GM18909 (cell line): ENCODE measurements at regions not wholly inside any gene's neighbourhood (a gene's known extent, or its start where the extent isn't known, plus 50 kb on each side); places are given as distances from the start of the nearest gene placed in this dataset.

Experiments
- ATAC-seq: cut with Tn5 transposase; IDR thresholded peaks from one replicate; pipeline ENCODE4 v1.9.1; 2021; ENCODE audit warnings: mild to moderate bottlenecking; ENCODE audit not compliant: unreplicated experiment, poor library complexity

DNA sequence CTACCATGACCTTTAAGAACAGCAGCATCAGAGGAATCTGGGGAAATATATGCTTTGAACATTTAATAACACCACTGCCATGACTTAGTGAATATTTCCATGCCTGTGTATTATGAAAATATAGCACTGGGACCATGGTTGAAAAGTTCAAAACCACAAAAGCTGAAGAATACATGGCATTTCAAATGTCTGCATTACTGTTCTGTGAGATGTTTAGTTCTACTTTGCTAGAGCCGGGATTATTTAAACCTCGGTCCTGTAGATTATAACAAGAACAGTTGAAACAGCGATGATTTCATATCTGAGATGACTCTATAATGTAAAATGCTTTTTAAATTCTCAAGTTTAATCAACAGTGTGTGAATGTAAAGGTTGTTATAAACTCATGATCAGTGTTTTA is 126.7 kb upstream of the AGA start:
- ATAC-seq: no peak

DNA sequence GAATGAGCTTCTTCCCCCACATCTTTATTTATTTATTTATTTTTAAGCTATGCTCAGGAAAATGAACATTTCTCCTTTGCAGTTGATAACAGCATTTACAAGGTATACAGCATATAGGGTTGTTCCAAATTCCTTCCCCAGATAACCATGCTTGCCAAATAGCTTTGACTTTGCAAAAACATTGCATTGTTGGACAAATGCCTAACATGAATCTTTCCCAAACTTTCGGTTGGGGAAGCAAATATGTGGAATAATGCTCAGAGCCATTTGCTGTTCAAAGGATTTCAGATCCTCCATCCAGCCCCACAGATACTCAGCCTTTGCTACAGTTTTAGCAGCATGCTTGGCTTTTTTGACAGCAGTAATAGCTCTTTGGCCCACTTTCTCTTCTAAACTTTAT is 127.2 kb upstream of the AGA start:
- no peak for ATAC-seq

- no peak for ATAC-seq
Observed at GRCh38 chr4:177573507-177573906, 131.3 kb upstream of the AGA start.

DNA sequence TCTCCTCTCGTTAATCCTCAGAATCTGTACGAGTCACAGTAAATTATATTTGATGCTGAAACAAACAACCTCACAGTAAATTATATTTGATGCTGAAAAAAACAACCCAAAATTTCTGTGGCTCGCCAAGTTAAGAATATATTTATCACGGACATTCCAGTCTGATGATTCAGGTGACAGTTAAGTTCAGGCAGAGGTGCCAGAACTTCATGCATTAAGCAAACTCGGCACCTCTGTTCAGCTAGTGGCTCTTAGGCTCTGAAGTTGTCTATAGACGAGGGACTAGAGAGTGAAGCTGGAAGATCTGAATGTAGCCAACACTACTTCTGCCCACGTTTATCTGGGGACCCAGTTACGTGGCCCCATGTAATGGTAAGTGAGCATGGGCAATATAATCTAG is 132.2 kb upstream of the AGA start:
- ATAC-seq: no peak

DNA sequence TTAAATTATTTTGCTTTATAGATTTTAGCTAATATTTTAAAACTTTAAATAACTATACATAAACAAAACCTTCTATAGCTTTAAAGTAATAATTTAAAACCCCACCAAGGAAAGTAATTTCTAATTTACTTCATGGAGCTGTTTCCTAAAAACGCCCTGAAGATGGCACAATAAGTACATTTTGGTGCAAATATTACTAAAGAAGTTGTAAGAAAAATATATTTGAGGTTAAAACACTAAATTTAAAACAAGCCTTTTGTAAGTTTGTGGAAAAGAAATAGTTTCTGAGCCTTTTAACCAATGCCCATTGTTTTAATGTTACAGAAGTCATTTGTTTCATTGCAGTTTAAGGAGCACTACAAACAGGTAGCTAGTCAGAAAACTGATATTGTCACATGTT is 137.4 kb upstream of the AGA start:
- no peak for ATAC-seq

DNA sequence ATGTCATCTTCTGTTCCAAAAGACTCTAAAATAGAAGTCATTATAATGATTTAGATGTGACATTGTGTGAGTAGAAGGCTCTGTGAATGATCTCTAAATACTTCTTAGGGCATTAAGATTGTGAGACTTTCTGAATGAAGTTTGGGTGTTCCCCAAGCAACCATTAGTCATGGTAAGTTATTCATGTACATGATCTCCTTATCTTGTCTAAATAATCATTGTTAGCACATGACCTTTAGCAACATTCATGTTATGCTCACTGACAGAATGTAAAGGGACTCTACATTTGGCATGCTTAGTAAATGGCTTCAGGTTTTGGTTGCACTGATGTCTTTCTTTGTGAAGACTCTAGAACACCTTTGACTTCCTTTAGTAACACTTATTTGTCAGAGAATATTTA is 140.8 kb upstream of the AGA start:
- no peak for ATAC-seq

DNA sequence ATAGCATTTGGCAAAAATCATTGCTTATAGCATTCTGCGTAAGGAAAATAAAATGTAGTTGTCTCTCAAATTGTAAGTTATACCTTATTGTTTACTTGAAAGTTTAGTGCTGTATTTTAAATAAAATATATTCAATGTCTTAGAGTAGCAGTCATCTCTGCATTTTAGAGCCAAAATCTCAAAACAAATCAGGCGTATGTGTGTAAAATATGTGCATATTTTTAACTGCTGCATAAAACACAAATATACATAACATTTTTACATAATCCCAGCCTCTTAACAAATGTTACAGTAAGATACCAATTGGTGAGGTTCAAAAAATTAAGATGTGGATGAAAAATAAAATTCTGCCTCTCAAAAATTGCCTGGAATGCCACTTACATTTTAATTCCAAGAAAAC is 145.8 kb upstream of the AGA start:
- ATAC-seq: no peak

- no peak for ATAC-seq
Observed at GRCh38 chr4:177595386-177595785, 153.1 kb upstream of the AGA start.

GRCh38 chr4:177596035-177596434 is 153.8 kb upstream of the AGA start:
- no peak for ATAC-seq

DNA sequence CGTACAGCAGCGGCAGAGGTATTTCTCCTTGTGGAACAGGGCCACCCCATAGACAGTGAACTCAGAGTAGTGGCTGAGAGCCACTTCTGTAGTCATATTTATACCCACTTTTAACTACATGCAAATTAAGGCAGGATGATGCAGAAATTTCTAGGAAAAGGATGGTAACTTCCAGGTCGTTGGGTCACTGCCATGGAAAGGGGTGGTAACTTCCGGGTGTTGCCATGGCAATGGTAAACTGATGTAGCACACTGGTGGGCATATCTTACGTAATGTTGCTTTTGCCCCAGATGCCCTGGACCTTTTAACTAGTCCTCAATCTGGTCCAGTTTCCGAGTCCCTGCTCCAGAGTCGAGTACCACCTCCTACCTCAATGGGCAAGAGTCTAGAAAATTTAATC is 154.8 kb upstream of the AGA start:
- no peak for ATAC-seq

GRCh38 chr4:177605252-177605651 is 163.0 kb upstream of the AGA start:
- no peak for ATAC-seq

DNA sequence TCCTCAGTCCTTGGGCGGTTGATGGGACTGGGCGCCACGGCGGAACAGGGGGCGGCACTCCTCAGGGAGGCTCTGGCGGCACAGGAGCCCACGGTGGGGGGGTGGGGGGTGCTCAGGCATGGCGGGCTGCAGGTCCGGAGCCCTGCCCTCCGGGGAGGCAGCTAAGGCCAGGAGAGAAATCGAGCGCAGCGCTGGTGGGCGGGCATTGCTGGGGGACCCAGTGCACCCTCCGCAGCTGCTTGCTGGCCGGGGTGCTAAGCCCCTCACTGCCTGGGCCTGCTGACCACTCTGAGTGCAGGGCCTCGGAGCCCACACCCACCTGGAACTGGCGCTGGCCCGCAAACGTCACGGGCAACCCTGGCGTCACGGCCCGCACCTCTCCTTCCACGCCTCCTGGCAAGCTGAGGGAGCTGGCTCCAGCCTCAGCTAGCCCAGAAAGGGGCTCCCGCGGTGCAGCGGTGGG is 164.9 kb upstream of the AGA start:
- ATAC-seq: no peak

DNA sequence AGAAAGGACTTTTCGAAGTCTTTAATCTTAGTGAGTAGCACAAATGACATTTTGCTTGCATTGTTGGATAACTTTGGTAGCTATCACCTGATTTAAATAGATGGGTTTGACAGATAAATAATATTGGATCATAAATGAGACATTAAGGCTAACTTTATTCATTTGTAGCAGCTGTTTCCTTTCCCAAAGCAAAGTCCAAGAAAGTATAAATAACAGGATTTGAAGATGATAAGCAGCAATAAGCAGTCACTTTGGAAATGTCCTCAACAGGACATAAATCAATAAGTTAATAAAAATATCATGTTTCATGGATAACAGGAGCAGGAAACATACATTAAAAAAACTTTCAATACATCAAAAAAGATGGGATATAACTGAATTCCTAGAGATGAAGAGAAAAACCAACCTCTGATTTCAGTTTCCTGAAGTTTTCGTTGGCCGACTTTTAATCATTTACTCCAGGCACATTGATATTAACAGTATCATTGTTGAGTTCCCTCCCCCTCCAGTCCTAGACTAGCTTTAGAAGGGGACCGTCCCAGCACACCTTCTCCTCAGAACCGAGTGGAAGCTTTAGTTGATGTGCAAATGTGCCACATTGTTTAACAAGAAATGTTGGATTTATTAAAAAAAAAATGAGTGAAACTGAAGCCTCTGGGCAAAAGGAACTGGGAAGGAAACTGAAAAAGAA is 169.9 kb upstream of the AGA start:
- no peak for ATAC-seq

- ATAC-seq: no peak
Observed at GRCh38 chr4:177612684-177613083, 170.4 kb upstream of the AGA start.

- ATAC-seq: no peak
Observed at GRCh38 chr4:177632481-177632880, 190.2 kb upstream of the AGA start.

GRCh38 chr4:177638871-177639270 is 196.6 kb upstream of the AGA start:
- ATAC-seq: no peak

DNA sequence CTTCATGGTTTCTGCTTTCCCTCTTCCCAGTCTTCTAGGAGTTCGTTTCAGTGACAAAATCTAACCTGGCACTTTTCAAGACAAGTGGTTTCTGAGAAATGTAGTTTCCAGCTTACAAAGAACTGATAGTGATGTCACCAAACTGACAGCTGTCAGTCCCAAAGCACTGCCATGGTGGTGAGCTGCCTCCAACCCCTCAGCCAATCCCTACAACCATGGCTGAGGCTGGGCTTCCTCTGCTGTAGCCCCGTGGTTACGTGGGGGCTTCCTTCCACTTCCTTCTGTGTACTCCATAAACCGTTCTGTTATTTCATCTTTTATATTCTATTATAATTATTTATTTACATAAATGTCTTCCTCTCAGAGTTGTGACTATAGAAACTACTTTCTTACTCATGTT is 198.6 kb upstream of the AGA start:
- no peak for ATAC-seq

DNA sequence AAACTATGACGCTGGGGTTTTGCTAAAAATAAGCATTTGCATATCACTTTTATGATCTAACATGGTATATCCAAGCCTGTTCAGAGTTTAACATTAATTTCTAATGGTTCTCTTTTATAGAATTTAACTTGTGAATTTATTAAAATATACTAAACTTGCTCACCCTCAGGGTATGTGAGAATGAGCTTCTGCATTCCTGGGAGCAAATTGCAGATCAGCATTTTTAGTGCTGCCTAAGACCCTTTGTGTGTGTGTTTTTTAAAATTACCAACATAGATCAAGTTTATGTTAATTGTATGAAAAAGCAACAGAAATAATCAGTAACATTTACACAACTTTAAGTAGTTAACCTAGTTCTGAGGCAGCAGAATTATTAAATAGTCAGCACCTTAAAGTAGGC is 218.0 kb upstream of the AGA start:
- no peak for ATAC-seq

- no peak for ATAC-seq
Observed at GRCh38 chr4:177667687-177668086, 225.4 kb upstream of the AGA start.

- ATAC-seq: no peak
Observed at GRCh38 chr4:177671387-177671786, 229.2 kb upstream of the AGA start.

DNA sequence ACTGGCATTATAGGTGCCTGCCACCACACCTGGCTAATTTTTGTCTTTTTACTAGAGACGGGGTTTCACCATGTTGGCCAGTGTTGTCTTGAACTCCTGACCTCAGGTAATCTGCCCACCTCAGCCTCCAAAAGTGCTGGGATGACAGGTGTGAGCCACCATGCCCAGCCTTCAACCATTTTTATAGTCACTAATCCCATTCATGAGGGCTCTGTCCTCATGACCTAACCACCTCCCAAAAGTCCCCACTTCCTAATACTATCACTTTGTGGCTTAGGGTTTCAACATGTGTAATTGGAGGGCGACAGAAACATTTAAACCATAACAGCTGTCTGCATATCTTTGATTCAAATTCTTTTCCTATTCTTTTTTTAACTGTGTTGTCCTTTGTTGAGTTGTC is 229.6 kb upstream of the AGA start:
- ATAC-seq: no peak

- no peak for ATAC-seq
Observed at GRCh38 chr4:177673985-177674489, 231.8 kb upstream of the AGA start.

GRCh38 chr4:177680308-177680707 is 238.1 kb upstream of the AGA start:
- ATAC-seq: no peak
